GM12864 (cell line): ENCODE measurements at regions not wholly inside any gene's neighbourhood (a gene's known extent, or its start where the extent isn't known, plus 50 kb on each side); places are given as distances from the start of the nearest gene placed in this dataset.

Experiments
- DNase-seq: peaks from one replicate; pipeline ENCODE4 v3.0.0-alpha.2; 2011; ENCODE audit warnings: low read depth
- H3K4me3 ChIP-seq: 2 replicates; pipeline ENCODE4 v1.5.1; 2011; ENCODE audit warnings: mild to moderate bottlenecking, low read depth, low read length, control low read depth
- TF ChIP-seq, protein P1 (sequence below): IDR thresholded peaks from 2 replicates; pipeline ENCODE4 v1.5.1; 2011; ENCODE audit warnings: low read depth, mild to moderate bottlenecking, moderate library complexity, low read length, control low read depth, inconsistent platforms; ENCODE audit errors: missing control alignments

DNA sequence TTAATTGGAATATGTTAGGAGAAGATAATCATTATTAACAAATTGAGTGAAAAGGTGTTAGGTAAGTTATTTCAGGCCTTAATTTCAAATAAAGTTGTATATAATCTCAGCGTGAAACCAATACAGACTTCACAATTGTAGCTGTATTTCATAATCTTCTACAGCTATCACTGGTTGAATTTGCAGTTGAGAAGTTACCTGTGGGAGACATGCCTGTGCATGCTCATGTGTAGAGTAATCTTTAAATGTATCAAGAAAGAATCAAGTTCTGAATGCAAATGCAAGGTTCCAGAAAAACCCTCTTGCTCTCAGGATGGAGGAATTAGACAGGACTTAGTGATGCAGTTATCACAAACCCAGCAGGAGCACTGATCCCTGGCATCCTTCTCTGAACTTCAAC, 938.4 kb upstream of the SLC10A2 start:
- H3K4me3 ChIP-seq = no peak overlapping the region

DNA sequence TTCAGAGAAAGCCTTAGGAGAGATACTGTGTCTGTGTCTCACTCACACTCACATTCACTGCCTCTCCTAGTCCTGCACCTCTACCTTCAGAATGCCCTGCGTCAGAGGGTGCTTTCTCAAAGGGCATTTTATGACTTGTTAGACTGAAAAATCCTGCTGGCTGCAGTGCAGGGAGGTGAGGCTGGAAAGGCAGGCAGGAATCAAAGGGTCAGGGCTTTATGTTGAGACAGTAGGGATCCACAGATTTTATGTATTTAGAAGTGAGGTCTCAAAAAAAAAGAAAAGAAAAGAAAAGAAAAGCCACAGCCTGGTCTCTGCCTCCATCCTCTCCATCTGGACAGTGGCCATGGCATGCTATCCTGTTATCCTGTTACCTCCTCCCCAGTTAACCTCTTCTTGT, 936.0 kb upstream of the SLC10A2 start:
- DNase-seq = no peak
- TF ChIP-seq, protein P1, sequence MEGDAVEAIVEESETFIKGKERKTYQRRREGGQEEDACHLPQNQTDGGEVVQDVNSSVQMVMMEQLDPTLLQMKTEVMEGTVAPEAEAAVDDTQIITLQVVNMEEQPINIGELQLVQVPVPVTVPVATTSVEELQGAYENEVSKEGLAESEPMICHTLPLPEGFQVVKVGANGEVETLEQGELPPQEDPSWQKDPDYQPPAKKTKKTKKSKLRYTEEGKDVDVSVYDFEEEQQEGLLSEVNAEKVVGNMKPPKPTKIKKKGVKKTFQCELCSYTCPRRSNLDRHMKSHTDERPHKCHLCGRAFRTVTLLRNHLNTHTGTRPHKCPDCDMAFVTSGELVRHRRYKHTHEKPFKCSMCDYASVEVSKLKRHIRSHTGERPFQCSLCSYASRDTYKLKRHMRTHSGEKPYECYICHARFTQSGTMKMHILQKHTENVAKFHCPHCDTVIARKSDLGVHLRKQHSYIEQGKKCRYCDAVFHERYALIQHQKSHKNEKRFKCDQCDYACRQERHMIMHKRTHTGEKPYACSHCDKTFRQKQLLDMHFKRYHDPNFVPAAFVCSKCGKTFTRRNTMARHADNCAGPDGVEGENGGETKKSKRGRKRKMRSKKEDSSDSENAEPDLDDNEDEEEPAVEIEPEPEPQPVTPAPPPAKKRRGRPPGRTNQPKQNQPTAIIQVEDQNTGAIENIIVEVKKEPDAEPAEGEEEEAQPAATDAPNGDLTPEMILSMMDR = no peak
- no peak overlapping the region for H3K4me3 ChIP-seq

More for the DNA sequence above, 938.4 kb upstream of the SLC10A2 start:
- no peak for DNase-seq
- TF ChIP-seq, protein P1 = no peak

DNA sequence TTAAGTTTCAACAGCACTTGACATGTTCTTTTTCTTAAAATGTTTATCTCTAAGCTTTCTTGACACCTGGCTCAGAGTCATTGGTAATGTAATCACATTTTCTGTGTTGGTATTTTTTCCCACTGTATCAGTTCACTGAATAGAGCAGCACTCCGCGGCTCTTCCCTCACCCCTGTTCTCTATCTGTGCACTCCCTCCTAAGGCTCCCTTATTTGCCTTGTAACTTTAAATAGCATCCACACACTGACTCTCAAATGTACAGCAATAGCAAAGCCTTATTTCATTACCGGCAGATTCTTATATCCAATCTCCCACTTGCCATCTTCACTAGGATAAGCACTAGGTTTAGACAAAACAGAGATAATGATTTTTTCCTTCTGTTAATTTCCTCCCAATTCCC, 935.5 kb upstream of the SLC10A2 start:
- H3K4me3 ChIP-seq = no peak overlapping the region
- no peak for DNase-seq
- TF ChIP-seq, protein P1 = no peak

DNA sequence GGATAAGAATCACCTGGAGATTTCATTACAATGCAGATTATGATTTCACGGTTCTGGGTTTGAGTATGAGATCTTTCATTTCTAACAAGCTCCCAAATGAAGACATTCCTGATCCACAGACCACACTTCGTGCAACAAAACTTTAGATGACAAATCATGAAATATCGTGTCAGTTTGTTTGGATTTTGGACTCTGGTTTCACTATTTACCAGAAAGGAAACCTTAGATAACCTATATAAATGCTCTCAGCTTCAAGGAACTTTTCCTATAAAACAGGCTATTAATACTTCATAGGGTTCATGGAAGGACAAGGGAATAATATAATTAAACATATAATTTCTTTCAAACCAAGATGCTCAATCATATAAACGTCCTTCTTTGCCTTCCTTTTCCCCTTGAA, 930.5 kb upstream of the SLC10A2 start:
- DNase-seq = no peak
- no peak overlapping the region for H3K4me3 ChIP-seq
- TF ChIP-seq, protein P1 = no peak

DNA sequence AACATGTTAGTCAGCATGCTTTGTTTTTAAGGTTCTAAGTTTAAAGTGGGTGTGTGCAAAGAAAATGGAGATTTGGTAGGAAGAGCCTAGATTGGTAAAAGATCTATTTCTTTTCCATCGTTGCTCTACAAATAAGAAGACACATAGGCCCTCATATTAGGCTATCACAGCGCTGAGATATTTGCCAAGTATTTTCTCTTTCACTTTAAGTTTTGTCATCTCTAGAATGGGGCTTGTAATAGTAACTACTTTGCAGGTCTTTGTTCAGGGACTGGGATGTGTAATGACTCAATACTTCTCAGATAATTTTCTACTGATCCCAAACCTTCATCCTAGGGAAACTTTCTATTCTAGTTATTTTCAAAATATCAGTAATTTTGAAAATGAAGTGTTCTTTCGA, 917.7 kb upstream of the SLC10A2 start:
- H3K4me3 ChIP-seq = no peak overlapping the region
- TF ChIP-seq, protein P1 = no peak
- DNase-seq = no peak

DNA sequence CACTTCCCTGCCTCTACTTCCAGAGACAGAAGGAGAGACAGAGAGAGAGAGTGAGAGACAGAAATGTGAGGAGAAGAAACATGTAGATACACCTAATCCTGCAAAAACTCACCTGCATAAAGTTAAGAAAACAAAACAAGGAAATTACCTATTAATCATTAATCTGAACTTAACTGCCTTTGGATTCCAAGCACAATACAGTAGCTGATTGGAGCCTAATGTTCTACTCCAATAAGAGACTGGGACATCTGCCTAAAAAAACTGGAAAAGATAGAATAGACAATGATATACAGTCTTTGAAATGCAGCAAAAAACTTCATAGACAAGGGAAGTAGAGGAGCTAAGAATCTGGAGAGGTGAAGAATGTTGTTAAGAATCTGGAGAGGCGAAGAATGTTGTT, 910.2 kb upstream of the SLC10A2 start:
- TF ChIP-seq, protein P1 = no peak
- no peak for DNase-seq
- no peak overlapping the region for H3K4me3 ChIP-seq

DNA sequence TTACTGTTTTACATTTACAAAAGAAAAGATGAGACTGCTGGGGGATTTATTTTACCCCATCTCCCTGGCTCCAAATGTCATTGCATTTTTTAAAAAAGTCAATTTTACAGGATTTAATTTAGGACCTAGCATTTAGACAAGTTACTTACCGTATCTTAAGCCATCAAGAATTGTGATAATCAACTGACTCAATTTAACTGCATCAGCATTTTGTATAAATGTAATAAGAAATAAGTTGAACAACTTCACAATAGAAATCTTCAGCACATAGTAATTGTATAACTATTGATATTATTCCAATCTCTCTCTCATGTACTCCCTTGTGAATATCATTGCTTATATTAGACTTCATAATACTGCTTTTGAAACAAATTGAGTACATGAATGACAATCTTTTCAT, 907.5 kb upstream of the SLC10A2 start:
- no peak for DNase-seq
- TF ChIP-seq, protein P1 = no peak
- no peak overlapping the region for H3K4me3 ChIP-seq
